Erythroblast (primary cell): ENCODE measurements at regions not wholly inside any gene's neighbourhood (a gene's known extent, or its start where the extent isn't known, plus 50 kb on each side); places are given as distances from the start of the nearest gene placed in this dataset.

Experiments used
- GATA1 ChIP-seq: IDR thresholded peaks from 2 replicates; pipeline ENCODE4 v1.6.1; 2011; ENCODE audit warnings: low read depth, mild to moderate bottlenecking, control low read depth, low read length, moderate library complexity
- POLR2A ChIP-seq: IDR thresholded peaks from 2 replicates; pipeline ENCODE4 v1.6.1; 2011; ENCODE audit warnings: mild to moderate bottlenecking, low read length

GRCh38 chr5:4413996-4414395 lies 726.1 kb upstream of the ADAMTS16 start:
- TF ChIP-seq POLR2A (no peak), GATA1 (no peak)
